Astrocyte (in vitro differentiated cells and primary cell): ENCODE measurements at regions not wholly inside any gene's neighbourhood (a gene's known extent, or its start where the extent isn't known, plus 50 kb on each side); places are given as distances from the start of the nearest gene placed in this dataset.

Source experiments
- CTCF ChIP-seq: IDR thresholded peaks from 2 replicates; pipeline ENCODE4 v1.5.1; 2011; ENCODE audit warnings: low read depth, mild to moderate bottlenecking, inconsistent platforms, low read length, moderate library complexity; ENCODE audit not compliant: insufficient read depth
- EZH2 ChIP-seq: IDR thresholded peaks from 2 replicates; pipeline ENCODE4 v1.6.1; 2012; ENCODE audit warnings: mild to moderate bottlenecking, low read length, inconsistent platforms; ENCODE audit not compliant: insufficient read depth

GRCh38 chr13:53357582-53357981 lies 329.0 kb downstream of the OLFM4 start:
- TF ChIP-seq CTCF (no peak), EZH2 (no peak)
